ENCODE measurements at regions not wholly inside any gene's neighbourhood (a gene's known extent, or its start where the extent isn't known, plus 50 kb on each side); places are given as distances from the start of the nearest gene placed in this dataset.

- H3K9me2 ChIP-seq = no peaks in the 10 kb centered on the region
- H2AFZ ChIP-seq (ENCODE audit: low read depth) = no peak overlapping the region
- no peaks in the 10 kb centered on the region for H4K20me1 ChIP-seq (ENCODE audit: insufficient read depth)
- H3K36me3 ChIP-seq (replicated peaks in 1 of 2; ENCODE audit: control insufficient read depth in 1 of 2, insufficient read depth in 2 of 2, low read length in 1 of 2) = no peaks in the 10 kb centered on the region
- no peaks in the 10 kb centered on the region for H3K27me3 ChIP-seq (ENCODE audit: insufficient read depth)
- no peak overlapping the region for H3K9ac ChIP-seq
- POLR2A ChIA-PET = no interaction called here
- WGBS (ENCODE audit: low lambda C conversion rate) = 79% methylated on average over 5 of the region's 5 CpGs
- H3K27ac ChIP-seq (ENCODE audit: low read depth in 2 of 2, low read length in 1 of 2) = no peak overlapping the region
- CTCF ChIA-PET = interaction anchor here (0.6 to 1.4 kb wide), 2 partner anchors 24 to 755 kb away, joined by 3 read pairs; no protein-coding TSS in a partner anchor
- no peaks in the 10 kb centered on the region for H3K9me3 ChIP-seq
- H3K4me1 ChIP-seq (ENCODE audit: control insufficient read depth in 1 of 2, insufficient read depth in 2 of 2, low read depth in 1 of 2, low read length in 1 of 2) = no peaks in the 10 kb centered on the region; a peak in 2 of 4 replicates
- H3K79me2 ChIP-seq (ENCODE audit: insufficient read depth) = no peaks in the 10 kb centered on the region
- H3K4me2 ChIP-seq = no peak overlapping the region
- TF ChIP-seq USF2 (IDR thresholded peaks at IDR 0.05; ENCODE audit: borderline replicate concordance, low read depth, low read length) (no peak), ELF1 (IDR thresholded peaks at IDR 0.05) (no peak), PBX3 (IDR thresholded peaks at IDR 0.05) (no peak), USF1 (IDR thresholded peaks at IDR 0.05; ENCODE audit: borderline replicate concordance, low read depth) (no peak), ZBTB33 (IDR thresholded peaks at IDR 0.05; ENCODE audit: borderline replicate concordance, low read depth) (no peak), NRF1 (IDR thresholded peaks at IDR 0.05; ENCODE audit: low read depth, low read length) (no peak), GATA2 (CRISPR knock-in tag; IDR thresholded peaks at IDR 0.05) (no peak), CHD2 (IDR thresholded peaks at IDR 0.05; ENCODE audit: low read length, partially characterized antibody) (no peak)
- TF ChIP-seq, protein P1, sequence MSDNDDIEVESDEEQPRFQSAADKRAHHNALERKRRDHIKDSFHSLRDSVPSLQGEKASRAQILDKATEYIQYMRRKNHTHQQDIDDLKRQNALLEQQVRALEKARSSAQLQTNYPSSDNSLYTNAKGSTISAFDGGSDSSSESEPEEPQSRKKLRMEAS (IDR thresholded peaks at IDR 0.05; ENCODE audit: low read depth) = no peak
- no peaks in the 10 kb centered on the region for H3F3A ChIP-seq (replicated peaks; ENCODE audit: insufficient read depth)
- DNase-seq = no peak
- no peak overlapping the region for H3K4me3 ChIP-seq (ENCODE audit: low read depth in 2 of 2, low read length in 1 of 2)
Observed at GRCh38 chr3:18086760-18087159, 338.4 kb downstream of the SATB1 start.

- no peaks in the 10 kb centered on the region for H3K79me2 ChIP-seq (ENCODE audit: insufficient read depth)
- H3K4me3 ChIP-seq (ENCODE audit: low read depth in 2 of 2, low read length in 1 of 2) = no peak overlapping the region
- TF ChIP-seq SIN3A (IDR thresholded peaks at IDR 0.05; ENCODE audit: borderline replicate concordance, low read depth, low read length) (no peak), RCOR1 (IDR thresholded peaks at IDR 0.05; ENCODE audit: low read length) (no peak), GABPA (IDR thresholded peaks at IDR 0.05; ENCODE audit: low read depth) (no peak), RFX5 (IDR thresholded peaks at IDR 0.05; ENCODE audit: low read length) (no peak)
- no peak overlapping the region for H2AFZ ChIP-seq (ENCODE audit: low read depth)
- no peak overlapping the region for H3K27ac ChIP-seq (ENCODE audit: low read depth in 2 of 2, low read length in 1 of 2)
- H3K27me3 ChIP-seq (ENCODE audit: insufficient read depth) = no peaks in the 10 kb centered on the region
- no peak overlapping the region for H3K9ac ChIP-seq
- CTCF ChIA-PET = interaction anchor here (0.8 to 1.4 kb wide), 2 partner anchors 14 to 23 kb away, joined by 3 read pairs; no protein-coding TSS in a partner anchor
- peaks cover 0 to 2% of the 10 kb centered on the region in 2 experiments; a peak in 2 of 4 replicates for H3K4me1 ChIP-seq (ENCODE audit: control insufficient read depth in 1 of 2, insufficient read depth in 2 of 2, low read depth in 1 of 2, low read length in 1 of 2)
- H3F3A ChIP-seq (replicated peaks; ENCODE audit: insufficient read depth) = no peaks in the 10 kb centered on the region
- WGBS (ENCODE audit: low lambda C conversion rate) = 81% methylated on average over 7 of the region's 7 CpGs
- H3K9me3 ChIP-seq = no peaks in the 10 kb centered on the region
- no peak overlapping the region for H3K4me2 ChIP-seq
- no peak for DNase-seq
- no peaks in the 10 kb centered on the region for H3K9me2 ChIP-seq
- H3K36me3 ChIP-seq (replicated peaks in 1 of 2; ENCODE audit: control insufficient read depth in 1 of 2, insufficient read depth in 2 of 2, low read length in 1 of 2) = no peaks in the 10 kb centered on the region
- H4K20me1 ChIP-seq (ENCODE audit: insufficient read depth) = no peaks in the 10 kb centered on the region
- POLR2A ChIA-PET = no interaction called here
Observed at GRCh38 chr3:18086078-18086477, 339.1 kb downstream of the SATB1 start.

Data from SK-N-SH (cell line).